SH-SY5Y (cell line): ENCODE measurements at regions not wholly inside any gene's neighbourhood (a gene's known extent, or its start where the extent isn't known, plus 50 kb on each side); places are given as distances from the start of the nearest gene placed in this dataset.

Source experiments
- GATA2 ChIP-seq: IDR thresholded peaks from 2 replicates; pipeline ENCODE4 v1.6.1; 2011; ENCODE audit warnings: mild to moderate bottlenecking, low read depth, low read length
- GATA3 ChIP-seq: IDR thresholded peaks from 2 replicates; pipeline ENCODE4 v1.6.1; 2011; ENCODE audit warnings: low read depth, mild to moderate bottlenecking, low read length, moderate library complexity

DNA sequence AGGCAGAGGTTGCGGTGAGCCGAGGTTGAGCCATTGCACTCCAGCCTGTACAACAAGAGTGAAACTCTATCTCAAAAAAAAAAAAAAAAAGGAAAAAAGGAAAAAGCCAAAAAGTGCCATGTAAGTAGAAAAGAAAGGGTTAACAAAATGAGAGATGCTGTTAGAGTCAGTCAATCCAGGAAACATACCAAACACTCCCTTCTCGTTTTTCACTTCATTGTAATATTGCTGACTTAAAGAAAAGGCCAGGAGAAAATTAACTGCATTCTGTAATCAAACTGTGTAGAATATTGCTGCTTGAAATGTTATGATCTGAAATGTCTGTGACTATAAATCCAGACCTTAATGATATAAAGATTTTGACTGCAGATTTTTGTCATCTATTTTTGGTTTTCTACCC, 379.1 kb downstream of the ENC1 start:
- no peak for TF ChIP-seq GATA3
- no peak for TF ChIP-seq GATA2

DNA sequence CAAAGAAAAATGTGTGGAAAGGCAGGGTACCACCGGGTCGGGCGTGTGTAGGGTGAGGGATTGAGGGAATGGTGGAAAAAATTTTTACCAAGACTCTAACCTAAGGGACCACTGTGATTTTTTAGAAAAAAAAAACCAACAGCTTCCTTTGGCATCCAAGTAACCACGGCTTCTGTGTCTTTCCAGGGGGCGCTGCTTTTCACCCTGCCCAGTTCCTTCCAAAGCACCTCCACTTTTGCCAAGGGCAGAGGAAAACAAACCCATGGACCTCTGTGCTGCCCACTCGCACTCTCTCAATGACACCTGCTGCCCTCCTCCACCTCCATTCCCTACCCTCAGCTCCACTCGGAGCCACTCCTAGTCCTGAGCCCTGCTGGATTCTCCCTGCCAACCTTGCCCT, 381.0 kb downstream of the ENC1 start:
- TF ChIP-seq GATA2 (no peak), GATA3 (no peak)

DNA sequence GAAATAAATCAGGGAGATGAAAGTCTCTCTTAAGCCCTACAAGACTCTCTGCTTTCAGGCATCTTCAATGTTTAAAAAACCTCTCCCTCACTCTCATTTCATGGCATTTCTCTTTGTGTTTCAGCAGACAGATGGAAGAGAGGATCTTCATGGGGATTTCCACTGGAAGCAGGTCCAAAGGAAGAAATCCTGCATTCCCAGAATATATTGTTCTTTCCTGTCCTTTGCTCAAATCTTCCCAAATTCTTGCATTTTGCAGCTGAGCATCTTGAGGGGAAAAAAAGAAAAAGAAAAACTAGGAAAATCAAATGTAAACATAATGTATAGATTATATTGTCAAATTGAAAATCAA, 382.2 kb downstream of the ENC1 start:
- no peak for TF ChIP-seq GATA3
- no peak for TF ChIP-seq GATA2

DNA sequence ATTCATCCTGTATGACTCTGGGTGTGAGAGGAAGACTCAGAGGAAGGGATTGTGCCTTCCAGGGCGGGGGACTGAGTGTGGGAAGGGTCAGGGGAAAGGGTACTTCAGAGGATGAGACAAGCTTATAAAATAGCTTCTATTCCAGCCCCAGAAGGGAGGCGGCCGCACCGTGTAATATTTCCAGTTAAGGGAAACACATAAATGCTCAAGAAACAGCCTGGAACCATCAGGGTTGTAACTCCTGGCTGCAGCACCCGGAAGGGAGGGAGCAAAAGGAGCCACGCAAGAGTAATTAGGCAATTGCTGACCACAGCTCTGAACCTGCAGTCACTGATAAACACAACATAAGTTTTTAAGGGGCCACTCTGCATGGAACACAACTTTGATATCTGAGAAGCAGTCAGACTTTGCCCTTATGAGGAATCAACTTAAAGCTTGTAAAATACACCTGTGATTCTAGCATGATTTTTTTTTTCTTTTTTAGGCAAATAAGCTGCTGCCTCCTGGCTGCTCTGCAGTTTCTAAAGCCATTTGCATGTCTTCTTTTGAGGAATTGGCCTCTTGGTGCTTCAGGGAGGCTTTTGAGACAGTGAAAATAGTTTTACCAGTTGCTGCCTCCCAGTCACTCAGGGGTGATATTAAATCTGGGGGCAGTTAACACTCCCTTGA, 382.7 kb downstream of the ENC1 start:
- TF ChIP-seq GATA2 (no peak), GATA3 (no peak)

DNA sequence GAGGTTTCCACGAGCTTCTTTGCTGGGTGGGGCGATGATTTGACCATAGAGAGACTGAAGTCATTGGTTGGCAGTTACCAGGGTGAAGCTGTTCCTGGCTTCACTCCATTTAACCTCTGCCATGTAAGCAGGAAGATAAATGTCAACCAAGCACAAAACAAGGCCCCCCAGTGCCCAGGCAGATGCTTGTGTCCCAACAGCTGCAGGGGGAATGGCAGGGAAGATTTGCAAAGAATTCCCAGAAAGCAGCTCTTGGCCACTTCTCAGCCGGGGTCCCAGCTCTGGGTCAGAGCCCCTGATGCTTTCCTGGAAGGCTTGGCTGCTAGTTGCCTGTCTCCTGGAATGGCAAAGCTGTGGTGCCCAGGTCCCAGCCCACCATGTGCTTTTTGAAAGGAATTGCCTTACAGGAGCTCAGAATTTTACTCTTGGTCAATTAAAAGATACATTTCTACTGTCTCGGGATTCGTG, 383.4 kb downstream of the ENC1 start:
- TF ChIP-seq GATA3: no peak
- TF ChIP-seq GATA2: no peak

DNA sequence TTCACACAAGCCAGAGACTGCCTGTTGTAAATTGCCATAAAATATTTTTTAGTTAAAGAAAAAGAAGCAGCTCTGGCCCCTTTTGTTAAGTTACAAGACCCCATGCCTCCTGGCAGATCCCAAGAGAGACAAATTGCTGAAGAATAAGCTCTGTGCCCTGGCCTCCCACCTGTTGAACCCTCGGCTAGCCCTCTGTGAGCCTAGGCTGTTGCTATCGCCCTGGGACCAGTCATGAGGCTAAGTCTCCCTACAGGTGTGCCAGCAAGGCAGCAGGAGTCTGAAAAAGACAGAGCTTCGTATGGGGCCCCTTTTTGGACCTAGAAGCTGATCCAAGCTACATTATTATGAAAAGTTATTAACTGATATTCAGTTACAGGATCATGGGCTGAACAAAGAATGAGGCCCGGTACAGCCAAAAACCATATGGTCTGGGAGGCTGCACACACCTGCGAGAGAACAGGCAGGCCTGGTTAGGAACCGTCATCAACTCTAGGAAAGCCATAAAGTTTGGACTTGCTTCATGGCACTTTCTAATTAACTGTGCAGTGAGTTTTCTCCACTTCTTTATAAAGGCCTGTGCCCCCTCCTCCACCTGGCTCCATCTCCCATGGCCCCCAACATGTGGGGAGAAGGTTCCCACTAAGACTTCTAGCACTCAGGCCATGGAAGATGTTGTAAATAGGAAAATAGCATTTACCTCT, 384.7 kb downstream of the ENC1 start:
- no peak for TF ChIP-seq GATA3
- TF ChIP-seq GATA2: no peak

DNA sequence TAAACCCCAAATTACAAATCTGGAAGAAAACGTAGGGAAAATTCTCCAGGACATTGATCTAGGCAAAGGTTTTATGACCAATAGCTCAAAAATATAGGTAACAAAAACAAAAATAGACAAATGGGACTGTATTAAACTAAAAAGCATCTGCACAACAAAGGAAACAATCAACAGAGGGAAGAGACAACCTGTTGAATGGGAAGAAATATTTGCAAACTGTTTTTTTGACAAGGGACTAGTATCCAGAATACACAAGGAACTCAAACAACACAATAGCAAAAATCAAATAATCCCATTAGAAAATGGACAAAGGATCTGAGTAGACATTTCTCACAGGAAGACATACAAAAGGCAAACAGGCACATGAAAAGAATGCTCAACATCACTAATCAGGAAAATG, 386.3 kb downstream of the ENC1 start:
- TF ChIP-seq GATA2 (no peak), GATA3 (no peak)

DNA sequence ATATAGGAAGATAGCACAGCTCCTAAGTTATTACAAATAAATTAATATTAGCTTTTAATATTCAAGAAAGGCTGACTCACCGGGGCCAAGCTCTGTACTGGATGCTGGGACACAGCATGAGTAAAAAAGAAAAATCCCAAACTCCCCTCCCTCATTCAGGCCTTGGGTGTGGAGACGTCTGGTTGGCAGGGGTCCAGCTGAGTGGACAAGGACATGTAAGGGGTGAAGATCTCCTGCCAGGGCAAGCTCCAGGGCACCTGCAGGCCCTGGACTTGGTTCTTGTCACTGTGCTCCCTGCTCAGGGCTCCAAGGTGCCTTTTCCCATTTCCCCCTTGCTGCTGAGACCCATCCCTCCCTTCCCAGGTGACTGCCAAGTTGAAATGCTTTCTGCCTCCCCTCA, 388.5 kb downstream of the ENC1 start:
- TF ChIP-seq GATA2: no peak
- no peak for TF ChIP-seq GATA3

DNA sequence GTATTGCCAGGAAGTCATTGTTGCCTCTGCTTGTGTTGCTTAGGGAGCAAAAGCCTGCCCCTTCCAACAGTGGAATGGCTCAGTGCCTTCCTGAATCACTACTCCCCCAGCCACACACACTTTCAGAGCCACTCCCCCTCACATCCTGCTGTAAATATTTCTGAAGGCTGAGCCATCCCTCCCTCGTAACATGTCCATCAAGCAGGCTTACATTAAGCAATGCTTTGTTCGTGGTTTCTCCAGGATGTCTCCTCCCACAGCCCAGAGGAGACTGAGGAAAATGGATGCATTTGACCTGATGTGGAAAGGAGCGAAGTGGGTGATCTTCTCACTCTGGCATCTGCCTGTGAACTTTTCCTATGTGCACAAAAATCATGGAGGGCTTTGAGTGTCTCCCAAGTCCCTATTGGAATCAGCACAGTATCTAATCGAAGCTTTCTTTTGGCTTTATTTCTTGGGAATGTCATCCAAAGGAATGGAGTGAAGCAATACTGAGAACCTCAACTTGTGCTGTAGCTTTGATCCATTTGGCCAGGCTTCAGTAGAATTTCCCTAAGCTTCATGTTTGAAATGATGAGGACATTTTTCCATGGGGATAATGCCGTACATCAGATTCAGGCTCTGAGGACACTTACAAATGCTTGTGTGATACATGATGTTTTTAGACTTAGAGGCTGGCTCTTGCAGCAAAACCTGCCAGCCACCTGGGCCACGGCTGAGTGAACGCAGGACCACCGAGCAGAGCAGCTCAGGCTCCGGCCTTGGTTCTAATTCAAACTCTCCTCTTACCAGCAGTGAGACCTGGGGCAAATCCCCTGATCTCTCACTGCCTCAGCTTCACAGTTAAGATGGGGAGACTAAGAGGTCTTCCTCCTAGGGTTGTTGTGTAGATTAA, 389.1 kb downstream of the ENC1 start:
- TF ChIP-seq GATA3: no peak
- no peak for TF ChIP-seq GATA2

DNA sequence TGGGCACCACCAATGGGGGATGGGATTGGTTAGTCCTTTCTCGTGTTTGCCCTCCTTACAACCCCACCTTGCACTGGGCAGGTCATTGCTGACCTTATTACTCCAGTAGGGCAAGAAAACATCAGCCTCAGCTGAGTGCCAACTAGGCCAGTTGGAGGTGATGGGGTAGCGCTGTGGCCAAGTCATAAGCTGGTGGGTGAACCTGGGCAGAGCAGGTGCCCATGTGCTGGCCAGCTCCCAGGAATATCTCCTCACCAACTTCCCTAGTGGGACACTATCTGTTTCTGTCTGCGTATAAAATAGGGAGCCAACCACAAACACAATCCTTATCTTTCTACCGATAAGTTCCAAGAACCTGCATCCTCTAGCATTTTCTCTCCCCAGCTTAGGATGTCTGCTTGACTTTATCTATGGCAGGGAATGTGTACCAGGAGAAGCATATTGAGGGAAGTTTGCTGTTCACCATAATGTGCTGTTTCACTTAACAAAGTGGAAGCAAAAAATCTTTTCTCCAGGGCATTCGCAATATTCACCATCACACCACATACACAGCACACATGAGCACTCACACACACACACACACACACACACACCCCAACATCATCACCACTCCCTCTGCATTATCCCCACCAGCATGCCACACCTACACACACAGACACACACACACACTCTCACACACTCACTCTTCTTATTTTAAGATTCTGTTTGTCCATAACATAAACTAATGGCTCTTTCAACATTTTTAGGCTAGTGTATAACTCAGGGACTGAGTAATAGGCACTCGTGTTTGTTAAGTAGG, 390.0 kb downstream of the ENC1 start:
- TF ChIP-seq GATA2 (no peak), GATA3 (no peak)

DNA sequence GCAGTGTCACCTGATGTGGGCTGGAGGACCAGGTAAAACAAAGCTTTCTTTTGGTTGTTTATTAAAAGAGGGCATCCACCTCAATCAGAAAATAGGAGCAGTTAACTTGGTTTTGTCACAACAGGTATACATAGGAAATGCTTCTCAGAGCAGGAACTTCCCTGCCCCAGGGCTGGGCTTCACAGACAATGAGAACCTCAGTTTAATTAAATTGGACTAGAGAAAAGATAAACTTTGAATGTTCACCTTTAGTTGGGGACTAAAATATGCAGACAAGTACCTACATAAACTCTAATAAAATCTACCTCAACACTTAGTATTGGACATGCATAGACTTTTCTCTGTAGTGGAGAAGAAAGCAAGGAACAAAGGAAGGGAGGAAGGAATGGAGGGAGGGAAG, 392.0 kb downstream of the ENC1 start:
- no peak for TF ChIP-seq GATA3
- TF ChIP-seq GATA2: no peak

DNA sequence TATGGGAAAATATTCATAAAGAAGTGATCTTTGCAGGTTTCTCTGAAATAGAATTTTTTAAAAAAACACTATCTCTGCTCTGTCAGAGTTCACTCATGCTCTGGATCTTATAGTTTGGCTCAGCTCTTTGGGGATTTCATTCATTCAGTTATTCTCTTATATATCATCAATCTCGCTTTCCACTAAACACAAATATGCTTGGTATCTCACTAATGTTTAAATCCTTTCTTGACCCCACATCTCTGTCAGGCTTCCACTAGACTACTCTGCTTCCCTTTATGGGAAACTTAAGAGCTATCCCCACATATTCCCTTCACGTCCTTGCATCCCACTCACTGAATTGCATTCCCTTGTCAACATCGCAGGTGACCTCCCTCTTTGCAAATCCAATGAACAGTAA, 396.1 kb downstream of the ENC1 start:
- no peak for TF ChIP-seq GATA3
- TF ChIP-seq GATA2: no peak

DNA sequence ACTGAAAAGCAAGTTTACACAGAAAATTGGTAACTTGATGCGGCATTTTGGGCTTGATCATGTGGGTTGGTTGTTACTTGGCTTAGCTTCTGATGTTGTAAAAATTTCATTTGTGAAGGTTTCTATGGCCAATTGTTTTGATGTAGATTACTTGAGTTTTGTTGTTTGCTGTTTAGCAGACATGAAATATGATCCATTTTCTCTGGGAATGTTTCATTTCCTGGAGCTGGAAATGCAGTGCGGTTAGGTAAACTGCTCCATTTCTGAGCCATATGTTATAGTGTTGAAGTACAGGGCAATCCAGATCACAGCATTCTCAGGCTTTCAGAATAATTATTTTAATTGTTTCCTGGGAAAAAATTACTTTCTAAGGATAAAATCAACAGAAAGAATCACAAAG, 396.9 kb downstream of the ENC1 start:
- TF ChIP-seq GATA2 (no peak), GATA3 (no peak)

DNA sequence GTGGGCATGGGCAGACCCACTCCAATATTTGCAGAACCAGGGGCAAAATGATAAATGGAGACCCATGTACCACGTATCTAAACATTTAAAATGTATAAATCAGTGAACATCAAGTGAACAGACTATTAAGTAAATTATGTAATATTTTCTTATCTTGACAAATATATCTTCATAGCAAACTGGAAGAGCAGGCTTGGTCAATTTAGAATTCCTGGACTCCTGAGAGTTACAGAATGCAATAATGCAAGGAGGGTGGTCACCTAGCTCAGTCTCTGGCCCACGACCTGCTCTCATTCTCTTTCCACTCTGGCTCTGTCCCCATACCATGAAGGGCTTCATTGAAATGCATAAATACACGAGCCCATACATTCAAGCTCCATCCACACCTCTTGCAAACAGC, 398.0 kb downstream of the ENC1 start:
- TF ChIP-seq GATA2 (no peak), GATA3 (no peak)

DNA sequence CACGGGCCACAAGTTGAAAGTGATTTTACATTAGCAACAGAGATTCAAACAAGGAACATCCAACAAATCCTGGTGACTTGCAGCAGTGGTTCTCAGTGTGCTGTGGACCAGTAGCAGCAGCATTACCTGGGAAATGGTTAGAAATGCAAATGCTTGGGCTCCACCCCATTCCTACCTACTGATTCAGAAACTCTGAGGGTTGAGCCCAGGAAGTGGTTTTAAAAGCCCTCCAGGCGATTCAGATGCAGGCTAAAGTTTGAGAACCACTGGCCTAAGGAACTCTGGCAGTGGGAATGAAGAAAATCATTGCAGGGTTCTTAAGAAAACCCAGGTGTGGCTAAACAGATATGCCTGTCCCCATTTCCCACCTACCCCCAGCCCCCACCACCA, 398.8 kb downstream of the ENC1 start:
- TF ChIP-seq GATA2 (no peak), GATA3 (no peak)
